ENCODE measurements at regions not wholly inside any gene's neighbourhood (a gene's known extent, or its start where the extent isn't known, plus 50 kb on each side); places are given as distances from the start of the nearest gene placed in this dataset.
A peak's percentile ranks its signal among the peaks of the same experiment; 100 is the strongest.

- ATAC-seq (ENCODE audit: low read depth) (no peak), DNase-seq (no peak)
- peaks cover 16% of the 10 kb centered on the region for H3K4me1 Mint-ChIP-seq
- H3K4me3 Mint-ChIP-seq: no peak overlapping the region
- TF ChIP-seq, protein P1, sequence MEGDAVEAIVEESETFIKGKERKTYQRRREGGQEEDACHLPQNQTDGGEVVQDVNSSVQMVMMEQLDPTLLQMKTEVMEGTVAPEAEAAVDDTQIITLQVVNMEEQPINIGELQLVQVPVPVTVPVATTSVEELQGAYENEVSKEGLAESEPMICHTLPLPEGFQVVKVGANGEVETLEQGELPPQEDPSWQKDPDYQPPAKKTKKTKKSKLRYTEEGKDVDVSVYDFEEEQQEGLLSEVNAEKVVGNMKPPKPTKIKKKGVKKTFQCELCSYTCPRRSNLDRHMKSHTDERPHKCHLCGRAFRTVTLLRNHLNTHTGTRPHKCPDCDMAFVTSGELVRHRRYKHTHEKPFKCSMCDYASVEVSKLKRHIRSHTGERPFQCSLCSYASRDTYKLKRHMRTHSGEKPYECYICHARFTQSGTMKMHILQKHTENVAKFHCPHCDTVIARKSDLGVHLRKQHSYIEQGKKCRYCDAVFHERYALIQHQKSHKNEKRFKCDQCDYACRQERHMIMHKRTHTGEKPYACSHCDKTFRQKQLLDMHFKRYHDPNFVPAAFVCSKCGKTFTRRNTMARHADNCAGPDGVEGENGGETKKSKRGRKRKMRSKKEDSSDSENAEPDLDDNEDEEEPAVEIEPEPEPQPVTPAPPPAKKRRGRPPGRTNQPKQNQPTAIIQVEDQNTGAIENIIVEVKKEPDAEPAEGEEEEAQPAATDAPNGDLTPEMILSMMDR (IDR thresholded peaks at IDR 0.05): no peak
- H3K27ac Mint-ChIP-seq: no peak overlapping the region
- no peaks in the 10 kb centered on the region for H3K27me3 Mint-ChIP-seq
- POLR2A ChIA-PET: no interaction called here
- no peaks in the 10 kb centered on the region for H3K36me3 Mint-ChIP-seq (ENCODE audit: low read depth)
- CTCF ChIA-PET: no interaction called here
- H3K9me3 Mint-ChIP-seq: no peaks in the 10 kb centered on the region
- intact Hi-C loops (cut with micrococcal nuclease): no loop called here
Observed at GRCh38 chr5:54637654-54638053, 120.1 kb downstream of the SNX18 start.

DNA sequence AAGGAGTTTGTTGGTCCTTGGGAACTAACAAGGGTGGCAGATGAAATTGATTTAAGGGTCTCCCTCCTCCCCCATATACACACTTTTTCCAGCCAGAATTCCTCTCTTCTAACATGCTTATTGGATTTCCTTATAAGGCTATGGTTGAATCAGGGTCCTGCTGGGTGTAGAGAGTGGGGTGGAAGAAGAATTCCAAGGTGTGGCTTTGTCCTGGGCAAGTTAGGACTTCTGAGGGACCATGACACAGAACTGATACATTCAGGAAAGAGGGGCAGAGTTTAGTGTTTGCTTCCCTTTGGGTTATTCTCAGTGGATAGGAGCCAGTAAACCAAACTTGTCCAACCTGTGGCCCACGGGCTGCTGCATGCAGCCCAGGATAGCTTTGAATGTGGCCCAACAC is 116.5 kb downstream of the SNX18 start:
- ChIA-PET POLR2A (interaction anchor here (1.2 kb wide), 1 partner anchor 12 kb away, joined by 3 read pairs; no protein-coding TSS in a partner anchor), CTCF (no interaction called here)
- ATAC-seq (ENCODE audit: low read depth) (no peak), DNase-seq (no peak)
- Mint-ChIP-seq H3K27ac (no peak overlapping the region), H3K36me3 (ENCODE audit: low read depth) (peaks cover 3% of the 10 kb centered on the region), H3K9me3 (peaks cover 4% of the 10 kb centered on the region), H3K27me3 (no peaks in the 10 kb centered on the region), H3K4me1 (peaks cover 6% of the 10 kb centered on the region), H3K4me3 (no peak overlapping the region)
- TF ChIP-seq, protein P1 (IDR thresholded peaks at IDR 0.05): no peak
- intact Hi-C loops (cut with micrococcal nuclease): no loop called here

DNA sequence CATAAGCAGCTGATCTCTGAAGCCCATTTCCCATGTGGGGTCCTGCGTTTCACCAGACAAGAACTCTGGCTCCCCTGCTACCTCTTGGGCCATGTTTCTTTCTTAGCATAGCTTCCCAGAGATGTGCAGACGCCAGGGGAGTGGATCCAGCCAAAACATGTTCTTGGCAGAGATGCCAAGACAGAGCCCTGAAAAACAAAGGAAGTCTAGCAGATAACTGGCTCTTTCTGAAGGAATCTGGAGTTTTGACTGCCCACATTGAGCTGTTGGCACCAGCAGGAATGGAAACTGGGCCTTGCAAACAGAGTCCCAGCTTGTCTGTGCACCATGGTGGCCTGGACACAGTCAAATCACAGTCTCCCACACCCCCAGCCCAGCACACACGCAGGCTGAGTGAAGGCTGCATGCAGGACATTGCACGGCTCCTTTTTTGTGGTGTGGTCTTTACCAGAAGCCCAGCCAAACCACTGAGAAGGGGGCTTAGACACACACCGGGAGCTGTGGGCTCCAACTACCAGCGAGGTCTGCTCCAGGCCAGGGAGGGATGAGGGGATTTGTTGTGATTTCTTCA is 114.7 kb downstream of the SNX18 start:
- H3K36me3 Mint-ChIP-seq (ENCODE audit: low read depth): peaks cover 3% of the 10 kb centered on the region
- DNase-seq (no peak), ATAC-seq (ENCODE audit: low read depth) (no peak)
- TF ChIP-seq, protein P1 (IDR thresholded peaks at IDR 0.05): no peak
- peaks cover 4% of the 10 kb centered on the region for H3K9me3 Mint-ChIP-seq
- POLR2A ChIA-PET: no interaction called here
- intact Hi-C loops (cut with micrococcal nuclease): no loop called here
- peaks cover 14% of the 10 kb centered on the region for H3K4me1 Mint-ChIP-seq
- H3K27ac Mint-ChIP-seq: no peak overlapping the region
- CTCF ChIA-PET: no interaction called here
- no peak overlapping the region for H3K4me3 Mint-ChIP-seq
- no peaks in the 10 kb centered on the region for H3K27me3 Mint-ChIP-seq

DNA sequence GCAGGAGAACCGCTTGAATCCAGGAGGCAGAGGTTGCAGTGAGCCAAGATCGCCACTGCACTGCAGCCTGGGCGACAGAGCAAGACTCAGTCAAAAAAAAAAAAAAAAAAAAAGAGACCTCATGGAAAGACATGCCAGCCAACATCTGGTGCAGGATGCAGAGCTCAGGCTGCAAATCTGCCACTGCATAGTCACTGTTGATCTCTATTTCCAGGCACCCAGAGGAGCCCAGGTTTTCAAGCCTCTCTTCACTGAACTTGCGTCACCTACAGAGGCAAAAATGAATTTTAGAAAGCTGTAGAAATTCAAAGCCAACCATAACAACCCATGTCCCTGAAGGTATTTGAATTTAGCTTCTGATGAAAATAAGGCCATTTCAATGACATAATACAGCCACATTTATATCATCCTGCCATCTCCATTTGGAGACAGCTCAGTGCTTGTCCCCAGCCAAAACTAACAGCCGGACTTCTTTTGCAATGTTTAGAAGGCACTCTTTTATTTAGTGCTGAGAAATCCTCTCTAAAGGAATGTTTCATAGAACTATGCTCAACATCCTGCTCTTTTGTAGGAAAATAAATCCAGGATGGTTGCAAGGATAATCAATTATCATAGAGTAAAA is 113.3 kb downstream of the SNX18 start:
- DNase-seq (no peak), ATAC-seq (ENCODE audit: low read depth) (no peak)
- intact Hi-C loops (cut with micrococcal nuclease): no loop called here
- no peak overlapping the region for H3K27ac Mint-ChIP-seq
- peaks cover 4% of the 10 kb centered on the region for H3K9me3 Mint-ChIP-seq
- peaks cover 14% of the 10 kb centered on the region for H3K4me1 Mint-ChIP-seq
- CTCF ChIA-PET: no interaction called here
- no peak overlapping the region for H3K4me3 Mint-ChIP-seq
- TF ChIP-seq, protein P1 (IDR thresholded peaks at IDR 0.05): no peak
- POLR2A ChIA-PET: no interaction called here
- no peaks in the 10 kb centered on the region for H3K27me3 Mint-ChIP-seq
- H3K36me3 Mint-ChIP-seq (ENCODE audit: low read depth): peaks cover 3% of the 10 kb centered on the region

GRCh38 chr5:54629115-54629514 is 111.6 kb downstream of the SNX18 start:
- ChIA-PET POLR2A (interaction anchor here (1.0 kb wide), 1 partner anchor 17 kb away, joined by 3 read pairs; no protein-coding TSS in a partner anchor), CTCF (interaction anchor here (0.8 kb wide), 1 partner anchor 111 kb away, joined by 3 read pairs; the partner anchor contains the start of gene SNX18)
- Mint-ChIP-seq H3K27me3 (no peaks in the 10 kb centered on the region), H3K4me1 (peaks cover 30% of the 10 kb centered on the region), H3K27ac (no peak overlapping the region), H3K36me3 (ENCODE audit: low read depth) (peaks cover 3% of the 10 kb centered on the region), H3K4me3 (no peak overlapping the region), H3K9me3 (peaks cover 4% of the 10 kb centered on the region)
- DNase-seq: no peak
- ATAC-seq (ENCODE audit: low read depth): peak; percentile 40
- intact Hi-C loops (cut with micrococcal nuclease): loop anchor here (10.0 kb wide), 1 partner anchor 54 kb away; no protein-coding TSS in a partner anchor
- TF ChIP-seq, protein P1 (IDR thresholded peaks at IDR 0.05): no peak

Data from activated B cell treated with CpG ODN at 0.5 μM for 24 hours (primary cell).